ENCODE measurements at regions not wholly inside any gene's neighbourhood (a gene's known extent, or its start where the extent isn't known, plus 50 kb on each side); places are given as distances from the start of the nearest gene placed in this dataset.

DNA sequence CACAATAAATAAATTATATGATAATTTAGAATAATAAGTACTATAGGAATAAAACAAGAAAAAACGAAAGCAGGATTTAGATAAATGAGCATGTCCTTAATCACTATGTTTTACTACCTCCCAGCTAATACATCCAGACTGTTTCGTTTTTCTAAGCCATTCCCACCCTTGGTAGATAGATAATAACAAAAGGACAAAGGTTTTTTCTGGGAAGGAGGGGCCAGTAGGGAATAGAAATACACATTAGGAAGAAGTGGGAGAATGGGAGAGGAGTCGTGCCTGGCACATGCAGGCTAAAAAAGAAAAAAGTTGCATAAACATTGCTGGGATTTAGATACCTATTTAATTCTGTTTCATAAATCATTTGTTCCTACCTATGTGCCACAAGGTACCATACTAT is 97.1 kb downstream of the MTX3 start:
- H3K4ac ChIP-seq (replicated peaks; ENCODE audit: insufficient read length, low read depth, low read length) = no peak overlapping the region
- no peaks in the 10 kb centered on the region for H3K4me1 ChIP-seq (replicated peaks in 1 of 4; ENCODE audit: control insufficient read depth in 3 of 4, insufficient read depth in 4 of 4, low read length in 3 of 4)
- H3K27ac ChIP-seq (ENCODE audit: low read depth, low read length) = no peak overlapping the region
- POLR2A ChIA-PET (ENCODE audit: partially characterized antibody) = no interaction called here
- 82% methylated on average over 3 of the region's 3 CpGs; no CpG with 5 or more reads in 1 of the 2 experiments for WGBS, 2 experiments (ENCODE audit: extremely low coverage in 1 of 2, insufficient coverage in 1 of 2, insufficient read length in 1 of 2, insufficient replicate concordance in 2 of 2, low coverage in 1 of 2, low lambda C conversion rate in 2 of 2, missing lambda C conversion rate in 1 of 2)
- H3K79me1 ChIP-seq (ENCODE audit: low read depth, low read length) = no peaks in the 10 kb centered on the region
- CTCF ChIA-PET (ENCODE audit: partially characterized antibody) = interaction anchor here (1.4 kb wide), 2 partner anchors 12 to 190 kb away, joined by 3 to 6 read pairs; no protein-coding TSS in a partner anchor
- no peak overlapping the region for H3K14ac ChIP-seq (ENCODE audit: insufficient read length)
- no peak overlapping the region for H2BK12ac ChIP-seq (ENCODE audit: low read depth, low read length)
- no peaks in the 10 kb centered on the region for H3K36me3 ChIP-seq (ENCODE audit: control insufficient read depth in 2 of 4, insufficient read depth in 4 of 4, low read length in 3 of 4)
- DNase-seq (ENCODE audit: low read depth in 1 of 2, low spot score in 2 of 2) (no peak), FAIRE-seq (no peak)
- H3K18ac ChIP-seq (ENCODE audit: extremely low read depth, low read length) = no peak overlapping the region
- H4K20me1 ChIP-seq (replicated peaks in 1 of 2; ENCODE audit: control insufficient read depth in 1 of 2, insufficient read depth in 2 of 2, low read length in 2 of 2) = no peaks in the 10 kb centered on the region
- H4K8ac ChIP-seq (ENCODE audit: extremely low read depth, insufficient read depth, low read length) = no peak overlapping the region
- no peak overlapping the region for H3K23ac ChIP-seq (ENCODE audit: insufficient read length)
- H3K23me2 ChIP-seq (ENCODE audit: low read depth, low read length) = no peaks in the 10 kb centered on the region; the same call in 1 of the 2 replicates
- H2BK5ac ChIP-seq (ENCODE audit: low read depth, low read length) = no peak overlapping the region
- H2AK5ac ChIP-seq (ENCODE audit: low read depth, low read length) = no peak overlapping the region
- no peak overlapping the region for H2BK15ac ChIP-seq (ENCODE audit: low read length)
- peaks cover 4 to 5% of the 10 kb centered on the region in 2 experiments; a peak in 2 of 4 replicates for H3K9me3 ChIP-seq (ENCODE audit: insufficient read depth in 2 of 2, low read depth in 1 of 2, low read length in 1 of 2)
- no peaks in the 10 kb centered on the region for H3K27me3 ChIP-seq (replicated peaks in 1 of 4; ENCODE audit: control insufficient read depth in 3 of 4, extremely low read depth in 1 of 4, insufficient read depth in 3 of 4, low read length in 3 of 4)
- H4K91ac ChIP-seq (replicated peaks; ENCODE audit: insufficient read length, low read length) = no peak overlapping the region
- no peak overlapping the region for H3K56ac ChIP-seq (replicated peaks; ENCODE audit: insufficient read length, low read depth, low read length)
- no peak overlapping the region for H4K5ac ChIP-seq (ENCODE audit: insufficient read length, low read depth, low read length)
- H2BK120ac ChIP-seq (replicated peaks; ENCODE audit: low read depth, low read length) = no peak overlapping the region
- H3K9ac ChIP-seq (replicated peaks in 1 of 4; ENCODE audit: extremely low read depth in 1 of 4, low read depth in 3 of 4, low read length in 3 of 4) = no peak overlapping the region
- no peak overlapping the region for H3K4me3 ChIP-seq (ENCODE audit: extremely low read depth in 1 of 4, insufficient read depth in 2 of 4, low read depth in 3 of 4, low read length in 4 of 4)
- H2AFZ ChIP-seq (ENCODE audit: low read length) = no peak overlapping the region
- no peak overlapping the region for H3K4me2 ChIP-seq (ENCODE audit: insufficient read depth in 1 of 2, low read depth in 2 of 2, low read length in 2 of 2)
- H3K79me2 ChIP-seq (ENCODE audit: control insufficient read depth in 1 of 2, insufficient read depth in 2 of 2, low read length in 2 of 2) = no peaks in the 10 kb centered on the region
- no peak overlapping the region for H2BK20ac ChIP-seq (ENCODE audit: low read length)
- TF ChIP-seq POU5F1 (IDR thresholded peaks at IDR 0.05; ENCODE audit: low read depth, low read length) (no peak), ASH2L (IDR thresholded peaks at IDR 0.05; ENCODE audit: low read length) (no peak), SIX5 (IDR thresholded peaks at IDR 0.05; ENCODE audit: low read depth, low read length) (no peak), GTF2F1 (IDR thresholded peaks at IDR 0.05; ENCODE audit: borderline replicate concordance, low read depth, low read length) (no peak), SIRT6 (IDR thresholded peaks at IDR 0.05; ENCODE audit: low read length) (no peak), JUN (IDR thresholded peaks at IDR 0.05; ENCODE audit: low read depth, low read length) (no peak), RNF2 (IDR thresholded peaks at IDR 0.05; ENCODE audit: borderline replicate concordance, low read depth, low read length, missing control alignments, poor library complexity, severe bottlenecking) (no peak), CTBP2 (IDR thresholded peaks at IDR 0.05; ENCODE audit: borderline replicate concordance, insufficient read depth, insufficient read length, low read length) (no peak), CHD2 (IDR thresholded peaks at IDR 0.05; ENCODE audit: low read length) (no peak), NANOG (IDR thresholded peaks at IDR 0.05; ENCODE audit: insufficient read depth, low read depth, low read length, poor library complexity, severe bottlenecking) (no peak), NRF1 (IDR thresholded peaks at IDR 0.05; ENCODE audit: low read depth, low read length) (no peak)
- TF ChIP-seq, protein P1, sequence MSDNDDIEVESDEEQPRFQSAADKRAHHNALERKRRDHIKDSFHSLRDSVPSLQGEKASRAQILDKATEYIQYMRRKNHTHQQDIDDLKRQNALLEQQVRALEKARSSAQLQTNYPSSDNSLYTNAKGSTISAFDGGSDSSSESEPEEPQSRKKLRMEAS (IDR thresholded peaks at IDR 0.05) = no peak
- TF ChIP-seq, protein P2, sequence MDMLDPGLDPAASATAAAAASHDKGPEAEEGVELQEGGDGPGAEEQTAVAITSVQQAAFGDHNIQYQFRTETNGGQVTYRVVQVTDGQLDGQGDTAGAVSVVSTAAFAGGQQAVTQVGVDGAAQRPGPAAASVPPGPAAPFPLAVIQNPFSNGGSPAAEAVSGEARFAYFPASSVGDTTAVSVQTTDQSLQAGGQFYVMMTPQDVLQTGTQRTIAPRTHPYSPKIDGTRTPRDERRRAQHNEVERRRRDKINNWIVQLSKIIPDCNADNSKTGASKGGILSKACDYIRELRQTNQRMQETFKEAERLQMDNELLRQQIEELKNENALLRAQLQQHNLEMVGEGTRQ (IDR thresholded peaks at IDR 0.05; ENCODE audit: low read length) = no peak
